NB4 (cell line): ENCODE measurements at regions not wholly inside any gene's neighbourhood (a gene's known extent, or its start where the extent isn't known, plus 50 kb on each side); places are given as distances from the start of the nearest gene placed in this dataset.

Experiments
- CTCF ChIP-seq: IDR thresholded peaks from one replicate; pipeline ENCODE4 v1.5.1; 2012; ENCODE audit warnings: low read depth, low read length
- MAX ChIP-seq: IDR thresholded peaks from 2 replicates; pipeline ENCODE4 v1.6.1; 2011; ENCODE audit warnings: low read depth, low read length
- MYC ChIP-seq: IDR thresholded peaks from 2 replicates; pipeline ENCODE4 v1.6.1; 2011; ENCODE audit warnings: low read depth, low read length
- POLR2A ChIP-seq: IDR thresholded peaks from 2 replicates; pipeline ENCODE4 v1.6.1; 2011; ENCODE audit warnings: mild to moderate bottlenecking; ENCODE audit not compliant: insufficient read length; ENCODE audit errors: extremely low read depth

- TF ChIP-seq CTCF (no peak), POLR2A (no peak), MAX (no peak), MYC (no peak)
These were observed 1183.7 kb downstream of the MRPL39 start for GRCh38 chr21:24423546-24423945.
